ENCODE measurements at regions not wholly inside any gene's neighbourhood (a gene's known extent, or its start where the extent isn't known, plus 50 kb on each side); places are given as distances from the start of the nearest gene placed in this dataset.
A peak's percentile ranks its signal among the peaks of the same experiment; 100 is the strongest.

GRCh38 chr15:62849316-62850106, 193.0 kb upstream of the TPM1 start:
- H3K4me3 Mint-ChIP-seq: no peak overlapping the region
- intact Hi-C loops (cut with micrococcal nuclease): no loop called here
- no peaks in the 10 kb centered on the region for H3K9me3 Mint-ChIP-seq
- DNase-seq: no peak
- no peaks in the 10 kb centered on the region for H3K36me3 Mint-ChIP-seq (ENCODE audit: low read depth)
- no peaks in the 10 kb centered on the region for H3K4me1 Mint-ChIP-seq (ENCODE audit: low read depth)
- CTCF ChIA-PET: interaction anchor here (0.7 to 1.9 kb wide), 3 partner anchors 10 to 198 kb away, joined by 3 to 8 read pairs (median 5); no protein-coding TSS in a partner anchor
- no peak overlapping the region for H3K27ac Mint-ChIP-seq
- H3K27me3 Mint-ChIP-seq (ENCODE audit: low read depth): peaks cover 2% of the 10 kb centered on the region

GRCh38 chr15:62850318-62850717, 192.2 kb upstream of the TPM1 start:
- H3K27me3 Mint-ChIP-seq (ENCODE audit: low read depth): peaks cover 2% of the 10 kb centered on the region
- no peaks in the 10 kb centered on the region for H3K36me3 Mint-ChIP-seq (ENCODE audit: low read depth)
- intact Hi-C loops (cut with micrococcal nuclease): no loop called here
- H3K9me3 Mint-ChIP-seq: no peaks in the 10 kb centered on the region
- no peak overlapping the region for H3K4me3 Mint-ChIP-seq
- H3K4me1 Mint-ChIP-seq (ENCODE audit: low read depth): no peaks in the 10 kb centered on the region
- DNase-seq: no peak
- H3K27ac Mint-ChIP-seq: no peak overlapping the region
- CTCF ChIA-PET: no interaction called here

- DNase-seq: no peak
- H3K9me3 Mint-ChIP-seq: no peaks in the 10 kb centered on the region
- CTCF ChIA-PET: no interaction called here
- H3K4me3 Mint-ChIP-seq: no peak overlapping the region
- H3K27me3 Mint-ChIP-seq (ENCODE audit: low read depth): peaks cover 2% of the 10 kb centered on the region
- H3K36me3 Mint-ChIP-seq (ENCODE audit: low read depth): no peaks in the 10 kb centered on the region
- intact Hi-C loops (cut with micrococcal nuclease): no loop called here
- no peak overlapping the region for H3K27ac Mint-ChIP-seq
- no peaks in the 10 kb centered on the region for H3K4me1 Mint-ChIP-seq (ENCODE audit: low read depth)
Measured at GRCh38 chr15:62850791-62851291, 191.7 kb upstream of the TPM1 start.

DNA sequence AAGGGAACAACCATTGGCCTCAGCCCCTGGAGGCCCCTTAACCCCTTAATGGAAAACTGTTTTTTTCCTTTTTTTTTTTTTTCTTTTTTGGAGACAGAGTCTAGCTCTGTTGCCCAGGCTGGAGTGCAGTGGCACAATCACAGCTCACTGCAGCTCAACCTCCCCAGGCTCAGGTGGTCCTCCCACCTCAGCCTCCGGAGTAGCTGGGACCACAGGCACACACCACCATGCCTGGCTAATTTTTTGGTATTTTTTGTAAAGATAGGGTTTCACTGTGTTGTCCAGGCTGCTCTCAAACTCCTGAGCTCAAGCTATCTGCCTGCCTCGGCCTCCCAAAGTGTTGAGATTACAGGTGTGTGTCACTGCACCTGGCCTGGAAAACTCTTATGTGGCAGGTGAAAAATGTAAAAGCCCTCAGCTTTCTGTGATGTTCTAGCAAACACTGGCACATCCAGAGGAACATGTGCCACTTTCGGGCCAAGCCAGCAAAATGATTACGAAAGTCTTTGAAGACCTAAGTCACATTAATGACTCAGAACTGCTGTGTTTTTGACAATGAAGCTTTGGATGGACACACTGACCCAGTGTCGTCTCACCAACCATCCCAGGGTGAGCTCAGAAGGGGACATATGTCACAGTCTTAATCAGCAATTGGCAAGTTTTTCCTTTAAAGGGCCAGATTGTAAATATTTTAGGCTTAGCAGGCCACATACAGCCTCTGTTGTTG, 189.3 kb upstream of the TPM1 start:
- CTCF ChIA-PET: interaction anchor here (0.7 to 1.0 kb wide), 2 partner anchors 97 to 438 kb away, joined by 3 to 4 read pairs; no protein-coding TSS in a partner anchor
- Mint-ChIP-seq H3K9me3 (no peaks in the 10 kb centered on the region), H3K36me3 (ENCODE audit: low read depth) (no peaks in the 10 kb centered on the region), H3K4me3 (no peak overlapping the region), H3K27me3 (ENCODE audit: low read depth) (peaks cover 2% of the 10 kb centered on the region), H3K27ac (no peak overlapping the region), H3K4me1 (ENCODE audit: low read depth) (no peaks in the 10 kb centered on the region)
- DNase-seq: no peak
- intact Hi-C loops (cut with micrococcal nuclease): no loop called here

GRCh38 chr15:62853841-62854225, 188.7 kb upstream of the TPM1 start:
- H3K27ac Mint-ChIP-seq: no peak overlapping the region
- CTCF ChIA-PET: interaction anchor here (0.6 to 1.0 kb wide), 2 partner anchors 73 to 97 kb away, joined by 3 read pairs; no protein-coding TSS in a partner anchor
- intact Hi-C loops (cut with micrococcal nuclease): no loop called here
- no peak for DNase-seq
- H3K27me3 Mint-ChIP-seq (ENCODE audit: low read depth): no peaks in the 10 kb centered on the region
- H3K4me3 Mint-ChIP-seq: no peak overlapping the region
- no peaks in the 10 kb centered on the region for H3K36me3 Mint-ChIP-seq (ENCODE audit: low read depth)
- no peaks in the 10 kb centered on the region for H3K9me3 Mint-ChIP-seq
- no peaks in the 10 kb centered on the region for H3K4me1 Mint-ChIP-seq (ENCODE audit: low read depth)

- CTCF ChIA-PET: interaction anchor here (1.0 kb wide), 1 partner anchor 53 kb away, joined by 6 read pairs; no protein-coding TSS in a partner anchor
- Mint-ChIP-seq H3K27me3 (ENCODE audit: low read depth) (peaks cover 4% of the 10 kb centered on the region), H3K27ac (no peak overlapping the region), H3K36me3 (ENCODE audit: low read depth) (no peaks in the 10 kb centered on the region), H3K4me1 (ENCODE audit: low read depth) (no peaks in the 10 kb centered on the region), H3K4me3 (no peak overlapping the region), H3K9me3 (no peaks in the 10 kb centered on the region)
- intact Hi-C loops (cut with micrococcal nuclease): no loop called here
- no peak for DNase-seq
Measured at GRCh38 chr15:62854420-62855084, 188.0 kb upstream of the TPM1 start.

DNA sequence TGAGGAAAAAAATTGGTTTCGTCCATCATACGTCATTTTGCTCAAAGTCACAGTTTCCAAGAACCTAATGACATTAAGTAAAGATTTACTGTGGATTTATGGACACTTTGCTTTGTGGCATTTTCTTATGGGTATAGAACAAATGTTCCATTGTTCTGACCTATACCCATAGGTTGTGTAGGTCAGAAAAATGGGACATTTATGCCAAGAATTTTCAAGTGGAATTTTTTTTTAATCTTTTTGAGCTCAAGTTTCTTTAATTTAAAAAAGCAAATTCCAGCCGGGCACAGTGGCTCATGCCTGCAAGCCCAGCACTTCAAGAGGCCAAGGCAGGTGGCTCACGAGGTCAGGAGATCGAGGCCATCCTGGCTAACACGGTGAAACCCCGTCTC, 187.5 kb upstream of the TPM1 start:
- no peak overlapping the region for H3K4me3 Mint-ChIP-seq
- CTCF ChIA-PET: interaction anchor here (1.0 kb wide), 1 partner anchor 53 kb away, joined by 6 read pairs; no protein-coding TSS in a partner anchor
- peaks cover 8% of the 10 kb centered on the region for H3K27me3 Mint-ChIP-seq (ENCODE audit: low read depth)
- H3K4me1 Mint-ChIP-seq (ENCODE audit: low read depth): no peaks in the 10 kb centered on the region
- intact Hi-C loops (cut with micrococcal nuclease): no loop called here
- no peak for DNase-seq
- H3K9me3 Mint-ChIP-seq: no peaks in the 10 kb centered on the region
- H3K27ac Mint-ChIP-seq: no peak overlapping the region
- H3K36me3 Mint-ChIP-seq (ENCODE audit: low read depth): no peaks in the 10 kb centered on the region

DNA sequence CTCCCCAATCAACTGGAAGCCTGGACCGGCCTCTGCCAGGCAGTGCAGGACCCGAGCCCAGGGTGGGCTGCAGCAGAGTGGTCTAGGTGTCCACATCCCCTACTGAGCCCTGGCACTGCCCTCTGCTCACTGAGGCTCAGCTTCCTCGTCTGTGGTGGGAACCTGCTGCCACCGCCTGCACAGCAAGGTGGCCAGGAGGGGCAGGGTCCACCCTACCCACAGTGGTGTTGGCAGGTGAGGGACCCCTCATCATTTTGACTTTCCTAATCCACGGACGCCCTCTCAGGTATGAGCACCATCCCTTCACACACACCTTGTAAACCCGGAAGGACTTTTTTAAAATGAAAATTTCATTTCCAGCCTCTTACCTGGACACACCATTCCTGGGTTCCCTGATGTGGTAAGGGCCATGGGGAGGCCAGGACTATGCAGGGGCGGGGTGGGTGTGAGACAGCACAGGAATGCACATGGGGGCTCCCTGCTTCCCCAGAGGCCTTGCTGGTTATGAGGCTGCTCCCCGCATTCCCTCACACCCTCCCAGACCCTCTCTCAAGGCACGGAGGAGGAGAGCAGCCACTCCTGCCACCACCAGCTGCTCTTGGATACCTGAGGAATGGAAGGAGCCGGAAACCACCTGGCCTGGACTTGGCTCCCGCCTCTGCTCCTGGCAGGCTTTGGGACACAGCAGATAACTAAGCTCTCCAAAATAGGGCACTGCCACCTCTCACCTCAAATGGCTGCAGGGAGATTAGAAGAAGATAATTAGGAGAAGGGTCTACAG, 185.9 kb upstream of the TPM1 start:
- CTCF ChIA-PET: no interaction called here
- H3K27me3 Mint-ChIP-seq (ENCODE audit: low read depth): peaks cover 13% of the 10 kb centered on the region
- no peak for DNase-seq
- intact Hi-C loops (cut with micrococcal nuclease): no loop called here
- no peaks in the 10 kb centered on the region for H3K4me1 Mint-ChIP-seq (ENCODE audit: low read depth)
- H3K9me3 Mint-ChIP-seq: no peaks in the 10 kb centered on the region
- H3K36me3 Mint-ChIP-seq (ENCODE audit: low read depth): no peaks in the 10 kb centered on the region
- H3K27ac Mint-ChIP-seq: no peak overlapping the region
- H3K4me3 Mint-ChIP-seq: no peak overlapping the region

- no peak overlapping the region for H3K27ac Mint-ChIP-seq
- CTCF ChIA-PET: no interaction called here
- peaks cover 13% of the 10 kb centered on the region for H3K27me3 Mint-ChIP-seq (ENCODE audit: low read depth)
- H3K4me1 Mint-ChIP-seq (ENCODE audit: low read depth): no peaks in the 10 kb centered on the region
- H3K36me3 Mint-ChIP-seq (ENCODE audit: low read depth): no peaks in the 10 kb centered on the region
- DNase-seq: peak; percentile 14
- intact Hi-C loops (cut with micrococcal nuclease): no loop called here
- no peaks in the 10 kb centered on the region for H3K9me3 Mint-ChIP-seq
- no peak overlapping the region for H3K4me3 Mint-ChIP-seq
Measured at GRCh38 chr15:62857411-62857853, 185.1 kb upstream of the TPM1 start.

DNA sequence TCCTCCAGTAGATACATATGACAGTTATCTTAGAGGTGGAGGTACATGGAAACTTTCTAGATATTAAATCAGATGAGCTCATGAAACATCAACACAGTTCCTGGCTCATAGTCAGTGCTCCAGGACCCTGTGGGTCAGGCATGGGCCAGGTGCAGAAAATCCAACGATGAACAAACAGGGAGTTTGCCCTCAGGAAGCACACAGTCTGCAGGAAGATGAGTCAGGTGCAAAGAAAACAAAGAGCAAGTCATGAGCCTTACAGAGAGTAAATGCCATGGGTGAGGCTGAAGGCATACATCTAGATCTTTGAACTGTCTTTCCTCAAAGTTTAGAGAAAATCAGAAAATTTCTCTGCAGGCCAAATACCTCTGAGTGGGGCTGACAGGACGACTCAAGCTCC, 184.2 kb upstream of the TPM1 start:
- Mint-ChIP-seq H3K27ac (no peak overlapping the region), H3K4me1 (ENCODE audit: low read depth) (no peaks in the 10 kb centered on the region), H3K27me3 (ENCODE audit: low read depth) (peaks cover 13% of the 10 kb centered on the region), H3K4me3 (no peak overlapping the region), H3K36me3 (ENCODE audit: low read depth) (no peaks in the 10 kb centered on the region), H3K9me3 (no peaks in the 10 kb centered on the region)
- CTCF ChIA-PET: no interaction called here
- intact Hi-C loops (cut with micrococcal nuclease): no loop called here
- no peak for DNase-seq

- peaks cover 13% of the 10 kb centered on the region for H3K27me3 Mint-ChIP-seq (ENCODE audit: low read depth)
- H3K4me1 Mint-ChIP-seq (ENCODE audit: low read depth): no peaks in the 10 kb centered on the region
- CTCF ChIA-PET: no interaction called here
- H3K9me3 Mint-ChIP-seq: no peaks in the 10 kb centered on the region
- H3K27ac Mint-ChIP-seq: no peak overlapping the region
- H3K36me3 Mint-ChIP-seq (ENCODE audit: low read depth): no peaks in the 10 kb centered on the region
- intact Hi-C loops (cut with micrococcal nuclease): no loop called here
- DNase-seq: no peak
- no peak overlapping the region for H3K4me3 Mint-ChIP-seq
Measured at GRCh38 chr15:62862717-62863116, 179.8 kb upstream of the TPM1 start.

DNA sequence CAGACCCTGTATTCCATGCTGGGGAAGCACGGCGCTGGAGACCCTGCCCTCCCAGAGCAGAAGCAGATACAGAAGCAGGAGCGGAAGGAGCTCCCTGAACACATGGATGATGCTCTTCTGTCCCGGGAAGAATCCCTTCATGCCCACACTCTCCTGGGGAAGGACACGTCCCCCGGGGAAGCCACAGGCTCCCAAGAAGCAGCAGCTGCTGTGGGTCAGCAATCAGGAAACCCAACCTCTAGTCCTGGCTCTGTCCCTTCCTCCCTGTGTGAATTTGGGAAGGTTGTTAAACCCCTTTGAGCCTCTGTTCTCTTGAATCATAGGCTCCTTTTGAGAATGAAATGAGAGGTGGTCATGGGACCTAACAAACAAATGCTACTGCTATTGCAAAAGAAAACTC, 176.2 kb upstream of the TPM1 start:
- Mint-ChIP-seq H3K36me3 (ENCODE audit: low read depth) (no peaks in the 10 kb centered on the region), H3K4me1 (ENCODE audit: low read depth) (no peaks in the 10 kb centered on the region), H3K4me3 (no peak overlapping the region), H3K27ac (no peak overlapping the region), H3K27me3 (ENCODE audit: low read depth) (no peaks in the 10 kb centered on the region), H3K9me3 (no peaks in the 10 kb centered on the region)
- DNase-seq: no peak
- intact Hi-C loops (cut with micrococcal nuclease): no loop called here
- CTCF ChIA-PET: no interaction called here

All from activated naive CD4-positive, alpha-beta T cell treated with anti-CD3 and anti-CD28 coated beads for 36 hours (primary cell).